NCI-H524 (cell line): ENCODE measurements at regions not wholly inside any gene's neighbourhood (a gene's known extent, or its start where the extent isn't known, plus 50 kb on each side); places are given as distances from the start of the nearest gene placed in this dataset.
A peak's percentile ranks its signal among the peaks of the same experiment; 100 is the strongest.

ENCODE experiments used
- DNase-seq, 2 experiments: peaks; one replicate each; lab custom pipeline; 2025; lab: John Stamatoyannopoulos, UW

DNA sequence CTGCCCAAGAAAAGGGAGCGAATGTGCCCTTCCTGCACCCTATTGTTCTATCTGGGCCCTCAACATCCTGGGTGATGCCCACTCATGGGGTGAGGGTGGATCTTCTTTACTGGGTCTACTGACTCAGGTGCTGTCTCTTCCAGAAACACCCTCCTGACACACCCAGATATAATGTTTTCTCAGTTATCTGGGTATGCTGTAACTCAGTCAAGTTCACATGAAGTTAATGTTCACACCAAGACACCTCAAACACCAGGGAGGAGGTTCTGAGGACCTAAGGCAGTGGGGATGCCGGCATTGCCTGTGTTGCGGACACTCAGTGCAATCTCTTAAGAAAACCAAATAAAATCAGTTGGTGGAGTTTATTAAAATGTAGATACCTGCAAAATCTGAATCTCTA lies 500.9 kb downstream of the BCL11A start:
- DNase-seq: no peak

DNA sequence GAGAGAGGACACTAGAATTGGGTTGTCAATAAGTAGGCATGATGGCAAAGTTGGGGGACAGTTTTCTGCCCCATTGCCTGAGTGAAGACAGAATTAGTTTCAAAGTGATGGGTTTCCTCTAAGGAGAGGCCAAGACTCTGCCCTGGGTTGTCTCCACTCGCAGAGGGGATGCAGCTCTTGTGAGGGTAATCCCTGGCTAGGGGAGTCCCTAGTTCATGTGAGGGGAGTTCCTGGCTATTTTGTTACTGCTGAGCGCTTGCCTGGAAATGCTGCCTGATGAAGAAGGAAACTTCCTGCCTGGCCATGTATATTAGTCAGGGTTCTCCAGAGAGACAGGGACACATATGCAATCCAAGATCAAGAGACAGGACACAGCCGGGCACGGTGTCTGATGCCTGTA lies 501.5 kb downstream of the BCL11A start:
- DNase-seq: no peak

DNA sequence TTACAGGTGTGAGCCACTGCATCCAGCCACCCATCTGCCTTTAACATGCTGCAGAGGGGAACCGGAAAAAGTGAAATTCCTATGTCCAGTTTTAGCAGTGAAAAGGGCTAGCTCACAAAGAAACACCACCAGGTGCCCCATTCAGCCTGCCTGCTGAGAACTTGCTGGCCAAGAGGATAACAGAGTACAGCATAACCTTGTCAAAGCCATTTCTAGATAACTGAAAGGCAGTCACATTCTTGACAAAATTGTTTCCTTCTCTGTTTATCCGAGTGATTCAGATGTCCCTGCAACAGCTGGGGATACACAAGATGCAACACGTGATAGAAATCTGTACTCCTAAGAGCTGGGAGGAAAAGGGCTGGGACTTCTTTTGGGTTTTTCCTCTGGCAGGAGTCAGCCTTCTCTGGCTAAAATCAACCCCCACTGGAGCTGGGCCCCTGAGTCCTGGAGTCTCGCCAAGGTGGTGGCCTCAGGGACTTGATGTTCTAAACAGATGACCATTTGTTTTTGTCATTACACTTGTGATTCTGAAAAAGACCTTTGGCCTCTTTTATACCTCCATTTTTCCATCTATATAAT lies 505.4 kb downstream of the BCL11A start:
- DNase-seq: no peak

DNA sequence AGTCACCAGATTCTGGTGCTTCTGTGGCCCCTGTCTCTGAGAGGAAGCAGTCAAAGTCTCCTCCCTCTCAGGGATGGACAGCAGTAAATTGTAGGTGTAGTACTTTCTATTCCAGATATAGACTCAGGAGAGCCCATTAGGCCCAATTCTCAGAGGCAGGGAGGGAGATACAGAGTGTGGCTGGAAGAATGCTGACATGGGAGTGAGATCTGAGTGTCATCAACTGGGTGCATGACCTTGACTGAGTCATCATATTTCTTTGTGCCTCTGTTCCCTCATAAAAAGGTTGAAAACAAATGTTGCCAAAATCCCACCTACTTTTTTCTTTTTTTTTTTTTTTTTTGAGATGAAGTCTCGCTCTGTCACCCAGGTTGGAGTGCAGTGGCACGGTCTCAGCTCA lies 506.1 kb downstream of the BCL11A start:
- no peak for DNase-seq

DNA sequence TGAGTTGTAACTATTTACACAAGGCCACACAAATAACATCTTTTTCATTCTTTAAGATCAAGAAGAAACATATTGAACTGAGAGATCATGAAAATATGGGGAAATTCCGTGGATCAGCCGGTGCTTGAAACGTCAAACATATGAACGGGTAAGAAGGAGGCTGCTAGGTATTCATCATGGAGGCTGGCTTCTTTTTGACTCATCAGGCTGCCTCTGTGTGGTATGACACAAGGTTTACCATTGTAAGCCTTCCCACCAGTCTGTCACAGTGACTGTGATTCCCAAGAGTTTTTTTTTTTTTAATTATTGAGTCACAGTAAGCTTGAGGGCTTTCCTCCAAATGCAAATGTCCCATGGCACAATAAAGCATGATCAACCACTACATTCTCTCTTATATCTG lies 506.9 kb downstream of the BCL11A start:
- DNase-seq: no peak

DNA sequence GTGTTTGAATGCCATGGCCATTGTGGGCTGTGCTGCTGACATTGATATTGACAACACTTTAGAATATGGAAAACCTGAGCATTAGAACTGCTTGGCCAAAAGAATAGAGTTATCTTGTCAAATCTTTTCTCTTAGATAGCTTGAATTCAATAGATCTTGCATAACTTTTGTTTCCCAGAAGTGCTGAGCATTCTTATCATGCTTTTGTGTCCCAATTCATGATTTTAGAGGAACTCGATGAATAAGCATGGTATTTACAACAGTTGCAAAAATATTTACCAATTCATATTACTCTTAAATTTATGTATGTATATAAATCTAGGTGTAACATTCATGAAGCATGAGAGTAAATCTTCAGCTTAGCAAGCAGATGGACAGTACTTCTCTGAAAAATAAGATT lies 508.0 kb downstream of the BCL11A start:
- DNase-seq: no peak

DNA sequence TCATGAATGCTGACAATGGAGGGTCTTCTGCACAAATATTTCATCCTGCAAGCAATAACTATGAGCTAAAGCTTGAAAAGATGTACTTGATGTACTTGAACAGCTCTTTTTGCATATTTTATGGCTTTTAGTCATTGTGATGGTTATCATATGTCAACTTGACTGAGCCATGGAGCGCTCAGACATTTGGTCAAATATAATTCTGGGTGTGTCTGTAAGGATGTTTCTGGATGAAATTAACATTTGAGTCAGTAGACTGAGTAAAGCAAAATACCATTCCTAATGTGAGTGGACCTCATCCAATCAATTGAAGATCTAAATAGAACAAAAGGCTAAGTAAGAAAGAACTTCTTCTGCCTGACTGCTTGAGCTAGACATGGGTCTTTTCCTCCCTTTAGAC lies 509.0 kb downstream of the BCL11A start:
- no peak for DNase-seq

DNA sequence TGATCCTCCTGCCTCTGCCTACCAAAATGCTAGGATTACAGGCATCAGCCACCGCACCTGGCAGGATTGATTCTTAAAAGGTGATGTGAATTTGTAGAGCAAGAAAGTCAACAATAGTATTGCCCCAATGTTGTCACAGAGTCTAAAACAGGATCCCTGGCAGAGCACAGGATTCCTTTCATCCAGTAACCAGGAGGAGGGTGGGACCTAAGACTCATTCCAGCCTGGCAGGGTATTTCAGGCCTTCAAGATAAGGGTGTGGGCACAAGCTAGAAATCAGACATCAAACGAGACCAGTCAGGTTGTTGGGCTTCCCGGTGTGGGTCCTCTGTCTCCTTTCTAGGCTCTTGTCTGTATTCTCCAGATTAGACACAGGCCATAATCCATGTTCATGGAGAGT lies 511.4 kb downstream of the BCL11A start:
- no peak for DNase-seq

DNA sequence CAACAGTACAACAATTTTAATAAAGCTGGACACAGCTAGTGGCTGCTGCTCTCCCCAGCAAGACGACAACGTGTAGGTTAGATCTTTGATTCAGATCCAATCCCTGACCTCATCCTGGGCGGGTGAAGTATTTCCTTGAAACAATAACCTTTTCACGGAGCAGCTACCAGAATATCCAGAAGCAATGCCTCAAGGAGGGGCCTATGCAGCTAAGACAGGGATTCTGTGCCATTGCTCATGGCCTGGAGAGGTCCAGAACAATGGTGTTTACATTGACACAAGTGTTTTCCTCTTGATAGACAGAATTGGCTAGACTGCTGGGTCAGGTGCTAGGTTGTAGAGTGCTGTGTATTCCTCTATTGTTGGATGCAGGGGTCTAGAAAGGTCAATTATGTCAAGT lies 520.1 kb downstream of the BCL11A start:
- DNase-seq: no peak

DNA sequence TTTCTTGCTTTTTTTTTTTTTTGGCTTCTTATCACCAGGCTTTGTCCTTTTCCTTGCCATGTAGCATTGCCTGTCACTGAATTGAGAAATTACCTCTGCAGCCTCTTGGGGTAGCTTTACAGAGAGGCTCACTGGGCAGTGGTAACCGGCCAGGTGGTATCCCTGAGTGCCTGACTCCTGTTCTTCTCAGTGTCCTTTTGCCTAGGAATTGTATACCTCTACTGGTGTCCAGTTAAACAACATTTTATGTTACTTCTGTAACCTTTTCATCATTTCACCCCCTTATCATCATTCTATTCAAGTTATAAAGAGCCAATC lies 523.9 kb downstream of the BCL11A start:
- DNase-seq: no peak

DNA sequence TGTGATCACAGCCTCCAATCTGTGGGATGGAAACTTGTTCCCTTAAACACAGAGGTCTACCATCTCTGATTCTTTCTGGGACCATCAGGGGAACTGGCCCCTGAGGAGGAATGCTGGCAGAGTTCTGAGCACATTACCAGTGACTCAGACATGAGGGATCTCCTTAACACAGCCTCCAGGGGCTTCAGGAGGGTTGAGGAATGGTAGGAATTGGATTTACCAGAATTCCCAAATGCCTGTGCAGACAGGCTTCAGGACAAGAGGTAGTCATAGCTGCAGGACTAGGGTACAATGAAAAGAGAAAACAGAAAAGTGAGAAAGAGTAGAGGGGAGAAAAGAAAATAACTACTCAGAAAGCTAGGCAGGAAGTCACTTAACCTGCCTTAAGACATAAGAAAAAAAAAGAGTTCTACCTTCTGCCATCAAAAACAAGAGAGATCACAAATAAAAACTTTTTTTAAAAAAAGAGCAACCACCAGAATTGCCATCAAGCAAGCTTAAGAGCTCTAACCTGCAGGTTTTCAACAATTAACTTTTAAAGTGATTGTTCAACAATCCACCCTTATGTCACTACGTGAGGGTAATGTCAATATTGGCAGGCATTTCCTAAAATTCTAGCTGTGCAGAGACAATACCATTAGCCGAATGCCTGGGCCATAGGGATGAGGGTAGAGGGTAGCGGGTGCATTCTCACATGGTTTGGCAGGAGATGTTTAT lies 524.4 kb downstream of the BCL11A start:
- no peak for DNase-seq

DNA sequence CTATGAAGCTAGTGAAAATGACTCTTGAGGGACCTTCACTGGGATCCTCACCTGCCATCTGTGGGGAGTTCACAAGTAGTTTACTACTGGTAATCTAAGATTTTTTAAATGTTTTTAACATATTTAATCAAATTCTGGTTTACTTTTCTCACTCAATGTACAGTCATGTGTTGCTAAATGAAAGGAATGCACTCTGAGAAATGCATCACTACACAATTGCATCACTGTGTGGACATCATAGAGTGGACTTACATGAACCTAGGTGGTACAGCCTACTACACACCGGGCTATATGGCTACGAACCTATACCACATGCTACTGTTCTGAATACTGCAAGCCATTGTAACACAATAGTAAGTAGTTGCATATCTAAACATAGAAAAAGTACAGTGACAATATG lies 528.0 kb downstream of the BCL11A start:
- DNase-seq: no peak

DNA sequence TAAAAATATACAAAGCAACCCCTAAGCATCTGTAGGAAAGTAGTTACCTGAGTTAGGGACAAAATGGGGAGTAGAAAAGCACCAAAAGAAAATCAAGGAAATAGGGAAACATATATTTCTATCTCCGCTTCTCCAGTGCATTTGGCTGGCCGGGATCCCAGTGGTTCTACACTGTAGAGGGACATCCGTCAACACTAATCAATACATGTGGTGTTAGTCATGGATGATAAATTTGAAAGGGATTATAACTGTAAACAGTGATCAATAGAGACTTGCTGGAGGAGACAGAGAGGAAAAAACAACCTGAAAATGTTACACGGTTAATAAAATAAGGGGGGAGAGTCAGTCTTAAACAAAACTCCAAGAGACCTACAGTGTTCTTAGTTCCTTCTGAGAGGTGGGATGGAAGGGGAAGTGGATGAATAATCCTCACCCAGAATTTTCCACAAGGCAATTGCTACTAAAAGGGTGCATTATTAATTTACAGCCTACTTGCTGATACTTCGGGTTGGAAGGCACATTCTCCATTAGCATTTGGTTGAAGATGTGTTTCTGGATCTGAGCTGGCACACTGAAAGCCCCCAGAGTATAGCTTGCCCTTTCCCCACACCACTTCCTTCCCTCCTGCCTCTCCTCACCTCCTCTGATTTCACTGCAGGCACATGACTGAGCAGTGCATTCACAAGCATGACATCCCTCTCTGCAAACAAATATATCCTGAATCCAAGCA lies 530.0 kb downstream of the BCL11A start:
- no peak for DNase-seq

DNA sequence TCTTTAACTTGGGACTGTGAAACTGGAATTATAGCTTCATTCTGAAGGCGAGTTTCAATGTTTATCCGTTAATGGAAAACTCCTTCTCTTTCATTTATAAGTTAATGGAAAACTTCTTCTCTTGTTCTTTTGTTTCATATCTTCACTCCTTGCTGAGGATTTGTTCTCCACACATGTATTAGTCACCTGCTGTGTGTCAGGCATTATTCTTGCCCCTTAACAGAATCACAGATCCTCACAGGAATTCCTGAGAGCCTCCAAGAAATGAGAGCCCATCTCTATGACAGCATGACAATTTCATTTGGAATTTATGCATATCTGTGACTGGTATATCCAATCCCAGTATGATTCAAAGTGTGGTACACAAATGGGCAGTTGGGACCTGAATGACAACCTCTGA lies 545.8 kb downstream of the BCL11A start:
- DNase-seq: no peak

DNA sequence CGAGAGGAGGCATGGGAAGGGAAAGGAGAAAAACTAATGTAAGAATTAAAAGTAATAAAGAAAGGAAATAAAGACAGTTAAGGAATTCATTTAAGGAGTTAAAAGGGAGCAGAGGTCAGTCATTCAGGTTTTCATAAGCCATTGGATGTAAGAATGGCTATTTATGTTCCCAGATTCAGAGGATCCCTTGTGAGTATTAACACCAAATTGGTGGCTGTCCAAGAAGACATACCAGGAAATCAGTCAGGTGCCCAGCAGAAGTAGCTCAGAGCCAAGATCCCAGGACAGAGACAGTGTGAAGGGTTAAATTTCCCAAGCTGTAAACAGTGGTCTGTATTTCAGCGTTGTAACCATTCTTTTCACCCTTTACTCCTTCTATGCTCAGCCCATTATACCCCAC lies 550.4 kb downstream of the BCL11A start:
- no peak for DNase-seq

DNA sequence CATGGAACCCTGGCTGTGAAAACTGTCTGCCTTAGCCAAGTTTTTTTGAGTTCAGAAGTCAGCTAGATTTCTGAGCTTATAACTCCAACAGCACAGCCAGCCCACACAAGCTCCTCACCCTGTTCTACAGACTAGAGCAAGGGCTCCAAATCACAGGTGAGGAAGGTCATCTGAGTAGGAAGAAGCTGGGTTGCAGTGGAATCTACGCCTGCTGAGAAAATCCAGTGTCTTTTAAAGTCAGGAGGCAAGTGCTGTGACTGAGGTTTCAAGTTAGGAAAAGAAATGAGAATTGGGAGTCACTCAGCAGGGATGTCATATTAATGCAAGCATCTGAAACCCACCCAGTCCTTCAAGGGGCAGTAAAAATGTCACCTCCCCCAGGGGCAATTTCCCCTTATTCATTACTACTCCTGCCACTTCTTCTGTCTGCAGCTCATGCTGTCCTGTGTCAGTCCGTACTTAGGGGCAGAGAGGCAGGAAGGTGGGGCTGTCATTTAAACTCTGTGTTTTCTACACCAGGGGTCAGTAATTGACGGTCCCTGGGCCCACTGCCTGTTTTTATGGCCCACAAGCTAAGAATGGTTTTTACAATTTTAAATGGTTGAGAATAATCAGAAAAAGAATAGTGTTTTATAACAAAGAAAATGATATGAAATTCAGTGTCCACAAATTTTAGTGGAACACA lies 551.1 kb downstream of the BCL11A start:
- no peak for DNase-seq

DNA sequence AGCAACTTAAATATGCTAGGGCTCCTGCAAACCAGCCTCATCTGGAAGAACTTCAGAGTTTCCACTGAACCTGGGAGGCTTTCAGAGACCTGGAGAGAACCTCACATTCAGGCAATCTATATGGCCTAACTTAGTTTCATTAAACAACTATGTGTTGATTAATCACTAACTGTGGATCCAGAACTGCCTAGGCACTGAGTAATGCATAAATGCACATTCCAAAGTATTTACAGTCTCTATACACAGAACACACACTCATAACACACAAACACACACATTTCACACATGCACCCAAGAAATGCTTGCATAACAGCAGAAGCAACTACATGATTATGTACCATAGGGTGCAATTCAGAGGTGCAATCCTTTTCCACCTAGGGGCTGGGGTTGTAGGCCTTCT lies 552.8 kb downstream of the BCL11A start:
- DNase-seq: no peak

DNA sequence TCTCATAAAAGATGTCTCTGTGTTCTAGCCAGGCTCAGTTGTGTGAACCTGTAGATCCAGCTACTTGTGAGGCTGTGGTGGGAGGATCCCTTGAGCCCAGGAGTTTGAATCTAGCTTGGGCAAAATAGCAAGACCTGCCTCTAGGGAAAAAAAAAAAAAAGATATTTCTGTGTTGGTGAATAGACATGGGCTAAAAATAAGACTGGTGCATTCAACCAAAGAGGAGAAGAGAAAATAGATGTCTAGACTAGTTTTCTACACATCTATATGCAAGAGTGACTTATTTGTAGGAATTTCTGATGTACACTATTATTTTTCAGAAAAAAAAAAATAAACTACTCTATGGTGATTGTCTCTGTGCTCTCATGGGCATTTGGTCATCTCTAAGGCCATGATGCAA lies 555.1 kb downstream of the BCL11A start:
- no peak for DNase-seq

DNA sequence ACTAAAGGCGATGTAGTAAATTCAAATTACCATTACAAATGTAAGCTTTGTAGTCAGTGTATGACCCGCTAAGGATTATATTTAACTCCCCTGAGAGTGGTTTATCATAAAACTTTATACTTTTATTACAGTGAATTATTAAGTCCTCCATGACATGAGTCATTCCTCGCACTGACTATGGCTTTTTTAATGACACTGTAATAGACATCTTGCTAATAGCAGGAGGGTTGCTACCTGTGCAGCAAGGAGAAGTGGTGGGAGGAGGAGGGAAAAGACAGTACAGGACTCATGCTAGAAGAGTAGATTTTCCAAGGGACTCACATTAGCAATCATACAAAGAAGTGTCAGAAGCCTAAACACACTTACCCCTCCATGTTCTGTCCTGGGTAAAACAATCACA lies 556.1 kb downstream of the BCL11A start:
- no peak for DNase-seq

DNA sequence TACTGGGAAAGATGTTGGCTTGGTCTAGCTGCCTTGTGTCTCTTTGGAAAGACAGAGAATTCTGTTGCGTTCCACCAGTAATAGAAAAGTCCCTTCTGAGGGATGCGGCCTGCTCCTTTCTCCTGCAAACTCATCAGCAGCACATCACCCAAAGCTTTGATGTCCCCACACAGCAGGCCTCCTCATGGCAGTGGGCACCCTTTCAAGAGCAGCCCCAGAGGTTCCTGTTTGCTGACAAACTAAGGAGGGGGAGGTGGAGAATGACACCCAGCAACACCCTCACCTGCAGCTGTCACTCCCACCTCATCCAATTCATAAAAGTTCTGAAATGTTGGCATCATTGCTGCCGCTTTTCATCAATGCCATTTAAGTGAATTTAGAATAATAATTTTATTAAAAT lies 556.6 kb downstream of the BCL11A start:
- no peak for DNase-seq

DNA sequence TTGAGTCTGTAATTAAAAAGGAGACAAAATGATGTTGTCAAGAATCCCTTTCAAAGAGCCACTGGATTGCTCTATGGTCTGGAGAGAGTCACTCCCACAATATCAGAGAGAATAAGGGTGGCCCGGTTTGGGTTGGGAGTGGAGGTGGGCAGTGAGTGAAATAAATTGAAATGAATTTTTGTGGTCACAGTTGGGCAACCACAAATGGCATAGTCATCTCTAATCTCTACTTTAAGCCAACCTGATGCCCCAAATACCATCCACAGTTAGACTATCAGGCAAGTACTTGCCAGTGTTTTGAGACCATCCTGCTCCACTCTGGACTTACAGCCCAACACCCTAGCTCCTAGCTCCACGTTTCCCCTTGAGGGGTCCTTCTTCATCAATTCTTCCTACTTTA lies 559.7 kb downstream of the BCL11A start:
- DNase-seq: no peak

DNA sequence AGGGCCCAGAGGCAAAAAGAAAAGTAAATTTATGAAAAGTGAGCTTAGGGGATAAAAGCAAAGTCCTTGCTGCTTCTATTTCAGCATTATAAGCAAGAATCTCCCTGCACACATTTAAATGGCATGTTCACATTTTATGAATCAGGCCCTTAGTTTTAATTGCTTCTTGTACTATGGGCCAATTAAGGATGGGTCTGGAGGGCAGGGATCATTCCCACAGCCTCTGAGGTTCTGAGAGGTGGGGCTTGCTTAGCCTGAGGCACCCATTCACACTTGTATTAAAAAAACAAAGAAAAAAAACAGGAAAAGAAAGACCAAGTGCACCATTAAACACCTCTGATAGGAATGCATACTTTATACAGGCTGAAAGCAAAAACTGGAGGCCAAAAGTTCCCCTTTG lies 565.1 kb downstream of the BCL11A start:
- DNase-seq: no peak

DNA sequence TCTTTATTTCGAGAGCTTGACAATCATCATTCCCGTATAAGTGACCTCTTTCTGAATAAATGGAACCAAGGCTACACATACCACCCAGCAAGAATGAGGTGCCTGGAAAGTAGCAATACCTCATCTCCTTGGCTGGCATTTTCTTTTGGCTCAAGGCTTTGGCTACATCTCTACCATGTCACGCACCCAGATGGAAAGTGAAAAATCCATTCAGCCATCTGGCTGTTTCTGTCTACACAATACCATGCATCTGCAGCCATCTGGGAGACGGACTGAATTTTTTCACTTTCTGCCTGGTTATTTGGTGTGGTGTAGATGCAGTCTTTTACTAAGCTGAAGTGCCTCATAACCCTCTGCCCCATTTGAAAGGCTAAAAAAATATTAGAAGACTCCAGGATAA lies 566.9 kb downstream of the BCL11A start:
- DNase-seq: peak in 1 of 2 experiments; percentile 33
